Hepatocyte (in vitro differentiated cells): ENCODE measurements at regions not wholly inside any gene's neighbourhood (a gene's known extent, or its start where the extent isn't known, plus 50 kb on each side); places are given as distances from the start of the nearest gene placed in this dataset.

Source experiments
- CTCF ChIP-seq: fragments of 200-600 bp; sonication (generic); IDR thresholded peaks from 2 replicates; pipeline ENCODE4 v1.5.1; 2016; ENCODE audit warnings: antibody characterized with exemption, mild to moderate bottlenecking; ENCODE audit not compliant: poor library complexity
- EZH2phosphoT487 ChIP-seq: fragments of 200-600 bp; sonication (generic); IDR thresholded peaks from one replicate; pipeline ENCODE4 v1.6.1; 2018; ENCODE audit warnings: antibody characterized with exemption, mild to moderate bottlenecking, low read depth, moderate library complexity; ENCODE audit not compliant: unreplicated experiment, severe bottlenecking

- TF ChIP-seq EZH2phosphoT487: no peak
- TF ChIP-seq CTCF: no peak
Observed at GRCh38 chr18:39759926-39760325, 2194.3 kb upstream of the CELF4 start.
